ENCODE measurements at regions not wholly inside any gene's neighbourhood (a gene's known extent, or its start where the extent isn't known, plus 50 kb on each side); places are given as distances from the start of the nearest gene placed in this dataset.

DNA sequence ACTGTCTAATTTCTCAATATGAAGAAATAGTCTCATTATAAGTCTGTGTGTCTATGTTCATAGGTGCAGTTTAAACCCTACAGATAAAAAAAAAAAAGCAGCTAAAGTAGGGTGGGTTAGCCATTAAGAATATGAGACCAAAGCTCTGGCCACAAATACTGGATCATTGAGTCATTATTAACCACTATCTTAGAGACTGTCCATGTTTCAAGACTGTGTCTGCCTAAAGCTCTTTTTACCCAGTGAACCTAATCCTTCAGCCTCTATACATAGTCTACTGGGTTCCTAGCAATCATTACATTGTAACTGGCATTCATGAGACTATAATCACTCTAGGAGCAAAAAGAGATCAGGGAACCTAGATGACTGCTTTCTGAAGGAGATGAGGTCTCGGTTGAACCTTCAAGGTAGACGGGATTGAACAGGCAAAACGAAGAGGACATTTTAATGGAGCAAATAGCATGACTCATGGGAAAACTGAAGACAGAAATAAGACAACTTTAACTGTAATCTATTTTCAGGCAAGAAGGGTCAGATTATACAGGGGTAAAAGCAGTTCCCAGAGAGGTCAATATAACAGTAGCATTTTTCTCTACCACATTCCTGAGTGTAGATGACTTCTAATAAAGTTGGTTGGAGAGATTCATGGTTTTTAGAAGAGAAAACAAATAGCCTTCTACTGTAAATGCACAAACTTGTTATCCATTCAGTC is 64.0 kb upstream of the FIBIN start:
- intact Hi-C loops (cut with DNase I; ENCODE audit: low total_unique reads) = no loop called here
- H3K9me3 ChIP-seq = no peaks in the 10 kb centered on the region
- no peak overlapping the region for H3K27ac ChIP-seq
- H3K4me1 ChIP-seq = peaks cover 0 to 20% (median 2%) of the 10 kb centered on the region in 4 donors
- TF ChIP-seq, protein P1, sequence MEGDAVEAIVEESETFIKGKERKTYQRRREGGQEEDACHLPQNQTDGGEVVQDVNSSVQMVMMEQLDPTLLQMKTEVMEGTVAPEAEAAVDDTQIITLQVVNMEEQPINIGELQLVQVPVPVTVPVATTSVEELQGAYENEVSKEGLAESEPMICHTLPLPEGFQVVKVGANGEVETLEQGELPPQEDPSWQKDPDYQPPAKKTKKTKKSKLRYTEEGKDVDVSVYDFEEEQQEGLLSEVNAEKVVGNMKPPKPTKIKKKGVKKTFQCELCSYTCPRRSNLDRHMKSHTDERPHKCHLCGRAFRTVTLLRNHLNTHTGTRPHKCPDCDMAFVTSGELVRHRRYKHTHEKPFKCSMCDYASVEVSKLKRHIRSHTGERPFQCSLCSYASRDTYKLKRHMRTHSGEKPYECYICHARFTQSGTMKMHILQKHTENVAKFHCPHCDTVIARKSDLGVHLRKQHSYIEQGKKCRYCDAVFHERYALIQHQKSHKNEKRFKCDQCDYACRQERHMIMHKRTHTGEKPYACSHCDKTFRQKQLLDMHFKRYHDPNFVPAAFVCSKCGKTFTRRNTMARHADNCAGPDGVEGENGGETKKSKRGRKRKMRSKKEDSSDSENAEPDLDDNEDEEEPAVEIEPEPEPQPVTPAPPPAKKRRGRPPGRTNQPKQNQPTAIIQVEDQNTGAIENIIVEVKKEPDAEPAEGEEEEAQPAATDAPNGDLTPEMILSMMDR (IDR thresholded peaks at IDR 0.05) = no peak
- H3K4me3 ChIP-seq = no peak overlapping the region
- H3K36me3 ChIP-seq = no peaks in the 10 kb centered on the region
- no peaks in the 10 kb centered on the region for H3K27me3 ChIP-seq
- DNase-seq = no peak

GRCh38 chr11:26930518-26931247 is 63.2 kb upstream of the FIBIN start:
- Histone ChIP-seq H3K4me1 (peaks cover 0 to 20% (median 2%) of the 10 kb centered on the region in 4 donors), H3K36me3 (no peaks in the 10 kb centered on the region), H3K4me3 (no peak overlapping the region), H3K27ac (no peak overlapping the region), H3K27me3 (no peaks in the 10 kb centered on the region), H3K9me3 (no peaks in the 10 kb centered on the region)
- intact Hi-C loops (cut with DNase I; ENCODE audit: low total_unique reads) = no loop called here
- TF ChIP-seq, protein P1 (IDR thresholded peaks at IDR 0.05) = no peak
- no peak for DNase-seq

- peaks cover 0 to 20% (median 2%) of the 10 kb centered on the region in 4 donors for H3K4me1 ChIP-seq
- H3K4me3 ChIP-seq = no peak overlapping the region
- no peaks in the 10 kb centered on the region for H3K36me3 ChIP-seq
- H3K27me3 ChIP-seq = no peaks in the 10 kb centered on the region
- intact Hi-C loops (cut with DNase I; ENCODE audit: low total_unique reads) = no loop called here
- DNase-seq = no peak
- TF ChIP-seq, protein P1 (IDR thresholded peaks at IDR 0.05) = no peak
- no peak overlapping the region for H3K27ac ChIP-seq
- no peaks in the 10 kb centered on the region for H3K9me3 ChIP-seq
These were observed 62.7 kb upstream of the FIBIN start for GRCh38 chr11:26931248-26931631.

DNA sequence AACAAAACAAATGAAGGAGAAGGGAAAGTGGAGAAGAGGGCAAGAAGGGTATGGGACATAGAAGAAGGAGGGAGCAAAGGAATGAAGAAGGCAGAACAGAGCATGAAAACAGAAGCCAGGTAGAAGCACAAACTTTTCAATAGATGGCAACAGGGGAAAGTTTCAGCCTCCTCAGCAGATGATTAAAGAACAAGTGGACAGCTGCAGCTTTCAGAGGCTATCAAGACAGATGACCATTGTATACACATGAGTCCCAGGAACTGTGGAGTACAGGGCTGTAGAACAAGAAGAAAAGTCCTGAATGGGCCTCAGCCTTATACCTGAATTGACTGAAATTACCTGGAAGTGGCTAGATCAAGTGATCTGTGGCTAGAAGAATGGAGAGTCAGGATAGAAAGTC is 62.0 kb upstream of the FIBIN start:
- no peak overlapping the region for H3K27ac ChIP-seq

GRCh38 chr11:26936109-26936508 is 57.8 kb upstream of the FIBIN start:
- H3K9me3 ChIP-seq = no peaks in the 10 kb centered on the region
- DNase-seq = no peak
- H3K4me3 ChIP-seq = no peak overlapping the region
- no peak overlapping the region for H3K27ac ChIP-seq
- peaks cover 0 to 3% (median 0%) of the 10 kb centered on the region in 4 donors for H3K4me1 ChIP-seq
- TF ChIP-seq, protein P1 (IDR thresholded peaks at IDR 0.05) = no peak
- H3K36me3 ChIP-seq = no peaks in the 10 kb centered on the region
- H3K27me3 ChIP-seq = no peaks in the 10 kb centered on the region
- intact Hi-C loops (cut with DNase I; ENCODE audit: low total_unique reads) = no loop called here

More for the DNA sequence above, 62.0 kb upstream of the FIBIN start:
- H3K4me1 ChIP-seq = peaks cover 0 to 20% (median 2%) of the 10 kb centered on the region in 4 donors
- no peaks in the 10 kb centered on the region for H3K9me3 ChIP-seq
- intact Hi-C loops (cut with DNase I; ENCODE audit: low total_unique reads) = no loop called here
- H3K36me3 ChIP-seq = no peaks in the 10 kb centered on the region
- no peak for DNase-seq
- H3K4me3 ChIP-seq = no peak overlapping the region
- no peaks in the 10 kb centered on the region for H3K27me3 ChIP-seq
- TF ChIP-seq, protein P1 (IDR thresholded peaks at IDR 0.05) = no peak
